ENCODE measurements at regions not wholly inside any gene's neighbourhood (a gene's known extent, or its start where the extent isn't known, plus 50 kb on each side); places are given as distances from the start of the nearest gene placed in this dataset.

DNA sequence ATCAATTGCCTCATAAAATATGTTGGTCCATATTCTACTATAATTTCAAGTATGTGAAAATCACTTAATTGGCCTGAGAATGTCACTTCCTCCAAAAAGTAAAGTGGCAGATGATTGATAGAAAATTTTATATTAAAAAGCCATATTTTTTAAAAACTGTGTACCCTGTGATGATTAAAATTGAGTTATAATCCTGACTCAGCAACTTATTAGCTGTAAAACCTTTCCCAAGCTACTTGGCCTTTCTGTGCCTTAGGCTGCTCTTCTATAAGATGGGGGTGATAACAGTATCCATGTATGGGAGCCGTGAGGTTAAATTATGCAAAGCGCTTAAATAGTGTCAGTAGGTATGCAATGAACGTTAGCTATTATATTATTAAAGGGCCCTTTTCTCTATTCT, 524.4 kb downstream of the TFAP2A start:
- no peaks in the 10 kb centered on the region for H3K27me3 ChIP-seq (ENCODE audit: control insufficient read depth in 2 of 2, insufficient read depth in 2 of 2, low read length in 2 of 2)
- no peaks in the 10 kb centered on the region for H3K4me1 ChIP-seq (ENCODE audit: control insufficient read depth, extremely low read depth, insufficient read depth, low read length)
- no peak for TF ChIP-seq POLR2A (IDR thresholded peaks at IDR 0.05; ENCODE audit: low read depth, low read length)
- TF ChIP-seq, protein P1, sequence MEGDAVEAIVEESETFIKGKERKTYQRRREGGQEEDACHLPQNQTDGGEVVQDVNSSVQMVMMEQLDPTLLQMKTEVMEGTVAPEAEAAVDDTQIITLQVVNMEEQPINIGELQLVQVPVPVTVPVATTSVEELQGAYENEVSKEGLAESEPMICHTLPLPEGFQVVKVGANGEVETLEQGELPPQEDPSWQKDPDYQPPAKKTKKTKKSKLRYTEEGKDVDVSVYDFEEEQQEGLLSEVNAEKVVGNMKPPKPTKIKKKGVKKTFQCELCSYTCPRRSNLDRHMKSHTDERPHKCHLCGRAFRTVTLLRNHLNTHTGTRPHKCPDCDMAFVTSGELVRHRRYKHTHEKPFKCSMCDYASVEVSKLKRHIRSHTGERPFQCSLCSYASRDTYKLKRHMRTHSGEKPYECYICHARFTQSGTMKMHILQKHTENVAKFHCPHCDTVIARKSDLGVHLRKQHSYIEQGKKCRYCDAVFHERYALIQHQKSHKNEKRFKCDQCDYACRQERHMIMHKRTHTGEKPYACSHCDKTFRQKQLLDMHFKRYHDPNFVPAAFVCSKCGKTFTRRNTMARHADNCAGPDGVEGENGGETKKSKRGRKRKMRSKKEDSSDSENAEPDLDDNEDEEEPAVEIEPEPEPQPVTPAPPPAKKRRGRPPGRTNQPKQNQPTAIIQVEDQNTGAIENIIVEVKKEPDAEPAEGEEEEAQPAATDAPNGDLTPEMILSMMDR (IDR thresholded peaks at IDR 0.05; ENCODE audit: extremely low read depth in 1 of 2, insufficient read depth in 1 of 2, low read depth in 1 of 2, low read length in 2 of 2): no peak
- no peak for TF ChIP-seq GATA2 (IDR thresholded peaks at IDR 0.05; ENCODE audit: insufficient read depth, insufficient read length, low read depth, low read length)
- TF ChIP-seq EZH2 (IDR thresholded peaks at IDR 0.05; ENCODE audit: borderline replicate concordance, low read depth, low read length, severe bottlenecking): no peak
- no peak for TF ChIP-seq MYC (IDR thresholded peaks at IDR 0.05; ENCODE audit: low read depth, low read length)
- no peak for TF ChIP-seq FOS (IDR thresholded peaks at IDR 0.05; ENCODE audit: borderline replicate concordance, insufficient read depth, low read length)
- TF ChIP-seq JUN (IDR thresholded peaks at IDR 0.05; ENCODE audit: borderline replicate concordance, insufficient read depth, insufficient read length, low read depth): no peak
- TF ChIP-seq POLR2AphosphoS5 (IDR thresholded peaks at IDR 0.05; ENCODE audit: insufficient read depth, low read depth, low read length): no peak
- TF ChIP-seq, protein P2, sequence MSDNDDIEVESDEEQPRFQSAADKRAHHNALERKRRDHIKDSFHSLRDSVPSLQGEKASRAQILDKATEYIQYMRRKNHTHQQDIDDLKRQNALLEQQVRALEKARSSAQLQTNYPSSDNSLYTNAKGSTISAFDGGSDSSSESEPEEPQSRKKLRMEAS (IDR thresholded peaks at IDR 0.05; ENCODE audit: insufficient read depth, insufficient read length): no peak
- H3K4me3 ChIP-seq (replicated peaks in 1 of 3; ENCODE audit: insufficient read depth in 1 of 3, low read depth in 1 of 3, low read length in 3 of 3): no peak overlapping the region
- no peaks in the 10 kb centered on the region for H3K79me2 ChIP-seq (ENCODE audit: control insufficient read depth, insufficient read depth, low read length)
- intact Hi-C loops (cut with micrococcal nuclease): no loop called here
- POLR2A ChIA-PET: no interaction called here
- no peak overlapping the region for H3K27ac ChIP-seq (ENCODE audit: insufficient read depth, low read depth, low read length)
- H3K9me1 ChIP-seq (replicated peaks; ENCODE audit: control insufficient read depth, extremely low read depth, insufficient read depth, low read length): no peaks in the 10 kb centered on the region
- FAIRE-seq (no peak), DNase-seq (ENCODE audit: low read depth, low spot score) (no peak)
- CTCF ChIA-PET: no interaction called here
- no peaks in the 10 kb centered on the region for H3K36me3 ChIP-seq (ENCODE audit: control insufficient read depth in 2 of 2, extremely low read depth in 1 of 2, insufficient read depth in 2 of 2, low read length in 2 of 2)
- no peak overlapping the region for H3K9ac ChIP-seq (replicated peaks; ENCODE audit: extremely low read depth, insufficient read depth, low read length)
- no peak overlapping the region for H2AFZ ChIP-seq (ENCODE audit: low read depth, low read length)
- no TSS peak for BruUV-seq (replicated peaks)
- no peak overlapping the region for H3K4me2 ChIP-seq (ENCODE audit: insufficient read depth, low read length)
- dilution Hi-C loops (cut with MboI; ENCODE audit: extremely low pct_ligation_motif_present, low sequenced_read_pairs): no loop called here
- no peaks in the 10 kb centered on the region for H4K20me1 ChIP-seq (replicated peaks; ENCODE audit: control insufficient read depth, extremely low read depth, insufficient read depth, low read length)
- no peaks in the 10 kb centered on the region for H3K9me3 ChIP-seq (replicated peaks; ENCODE audit: control insufficient read depth, insufficient read depth, low read length)
